NCI-H187 treated with DMSO at 0.1 percent for 48 hours (cell line): ENCODE measurements at regions not wholly inside any gene's neighbourhood (a gene's known extent, or its start where the extent isn't known, plus 50 kb on each side); places are given as distances from the start of the nearest gene placed in this dataset.

Source experiments
- DNase-seq: peaks from one replicate; lab custom pipeline; 2025; lab: John Stamatoyannopoulos, UW

GRCh38 chr2:120515759-120516678 lies 170.1 kb downstream of the INHBB start:
- no peak for DNase-seq

- DNase-seq: no peak
Measured at GRCh38 chr2:120516679-120517314, 170.9 kb downstream of the INHBB start.

GRCh38 chr2:120517751-120518469 lies 172.0 kb downstream of the INHBB start:
- no peak for DNase-seq

- no peak for DNase-seq
Measured at GRCh38 chr2:120518819-120519218, 172.9 kb downstream of the INHBB start.

- DNase-seq: no peak
Measured at GRCh38 chr2:120519469-120519868, 173.5 kb downstream of the INHBB start.

GRCh38 chr2:120520454-120520853 lies 174.5 kb downstream of the INHBB start:
- DNase-seq: no peak

GRCh38 chr2:120520929-120521912 lies 175.3 kb downstream of the INHBB start:
- no peak for DNase-seq

- DNase-seq: no peak
Measured at GRCh38 chr2:120522151-120522751, 176.3 kb downstream of the INHBB start.

- DNase-seq: no peak
Measured at GRCh38 chr2:120523766-120524165, 177.8 kb downstream of the INHBB start.

- DNase-seq: no peak
Measured at GRCh38 chr2:120524174-120524573, 178.2 kb downstream of the INHBB start.

GRCh38 chr2:120525056-120526046 lies 179.4 kb downstream of the INHBB start:
- DNase-seq: no peak

- no peak for DNase-seq
Measured at GRCh38 chr2:120526047-120526562, 180.2 kb downstream of the INHBB start.

GRCh38 chr2:120526997-120527945 lies 181.3 kb downstream of the INHBB start:
- DNase-seq: no peak

GRCh38 chr2:120528051-120528692 lies 182.2 kb downstream of the INHBB start:
- no peak for DNase-seq

- no peak for DNase-seq
Measured at GRCh38 chr2:120528693-120529076, 182.7 kb downstream of the INHBB start.

- no peak for DNase-seq
Measured at GRCh38 chr2:120530781-120531180, 184.8 kb downstream of the INHBB start.

- no peak for DNase-seq
Measured at GRCh38 chr2:120531365-120531764, 185.4 kb downstream of the INHBB start.
